HCT116 (cell line): ENCODE measurements at regions not wholly inside any gene's neighbourhood (a gene's known extent, or its start where the extent isn't known, plus 50 kb on each side); places are given as distances from the start of the nearest gene placed in this dataset.

Experiments used
- ATAC-seq: fragments of 200-7000 bp; cut with Tn5 transposase; 2 replicates; pipeline ENCODE4 v1.9.1; 2020; ENCODE audit warnings: mild to moderate bottlenecking, moderate library complexity
- BruUV-seq: library from RNA; stranded (reverse); fragments of 400-500 nt; replicated peaks from 2 replicates; lab custom pipeline; 2021; lab: Mats Ljungman, UMichigan
- CTCF ChIA-PET: fragments of 300-600 bp; sonication (Branson Sonifier 250); formaldehyde crosslinking; loops from one replicate; lab custom pipeline; 2021; ENCODE audit warnings: antibody characterized with exemption; lab: Charles Lee
- POLR2A ChIA-PET: fragments of 300-600, 350-600 bp; sonication (Branson Sonifier 250); formaldehyde crosslinking; loops from one replicate; lab custom pipeline; 2021; ENCODE audit warnings: antibody characterized with exemption; lab: Charles Lee
- RAD21 ChIA-PET, 2 experiments: fragments of 300-600 bp; sonication (Branson Sonifier 250); formaldehyde crosslinking; loops; one replicate each; lab custom pipeline; 2023; ENCODE audit warnings: low total read pairs in 2 of 2; ENCODE audit not compliant: uncharacterized antibody in 2 of 2, unreplicated experiment in 2 of 2, low non-redundant PET in 1 of 2; lab: Charles Lee
- DNase-seq: peaks from one replicate; pipeline ENCODE4 v3.0.0-alpha.2; 2010; ENCODE audit warnings: low read depth, low spot score
- H2AFZ ChIP-seq: fragments of 200-600 bp; shearing (Covaris generic), sonication (generic); 2 replicates; pipeline ENCODE4 v1.6.1; 2017; ENCODE audit warnings: low read depth, mixed run types, mixed read lengths, antibody characterized with exemption, low read length; ENCODE audit not compliant: poor library complexity, severe bottlenecking
- H3K27ac ChIP-seq: 2 replicates; pipeline ENCODE4 v1.5.1; 2012; ENCODE audit warnings: low read depth, low read length
- H3K27me3 ChIP-seq: fragments of 200-600 bp; sonication (generic); 2 replicates; pipeline ENCODE4 v1.6.1; 2016; ENCODE audit warnings: mixed run types, low read length, mixed read lengths; ENCODE audit not compliant: insufficient read depth
- H3K36me3 ChIP-seq, 2 experiments: fragments of 200-500 bp in 1 of 2; fragments of 200-600 bp in 1 of 2; sonication (Bioruptor generic) in 1 of 2; sonication (generic) in 1 of 2; 2 replicates each; pipeline versions ENCODE4 v1.5.1 to v1.6.1; 2014 to 2016; ENCODE audit warnings: low read length in 2 of 2, inconsistent platforms in 1 of 2, mixed read lengths in 1 of 2, mixed run types in 1 of 2; ENCODE audit not compliant: insufficient read depth in 2 of 2, control insufficient read depth in 1 of 2
- H3K4me1 ChIP-seq, 2 experiments: fragments of 200-600 bp in 1 of 2; sonication (generic) in 1 of 2; 2 replicates each; pipeline versions ENCODE4 v1.5.1 to v1.6.1; 2012 to 2017; ENCODE audit warnings: low read length in 2 of 2, inconsistent platforms in 1 of 2, mild to moderate bottlenecking in 1 of 2, mixed read lengths in 1 of 2, mixed run types in 1 of 2, moderate library complexity in 1 of 2; ENCODE audit not compliant: insufficient read depth in 2 of 2, control insufficient read depth in 1 of 2
- H3K4me2 ChIP-seq: fragments of 200-600 bp; sonication (generic); 2 replicates; pipeline ENCODE4 v1.6.1; 2017; ENCODE audit warnings: mixed run types, low read length, mixed read lengths
- H3K4me3 ChIP-seq, 2 experiments: fragments of 200-600 bp in 1 of 2; sonication (generic) in 1 of 2; replicated peaks in 1 of 2; 2 replicates each; pipeline ENCODE4 v1.5.1; 2011 to 2016; ENCODE audit warnings: low read length in 2 of 2, control low read depth in 1 of 2, low read depth in 1 of 2, mild to moderate bottlenecking in 1 of 2, mixed read lengths in 1 of 2, mixed run types in 1 of 2
- H3K79me2 ChIP-seq: fragments of 200-600 bp; sonication (generic); 2 replicates; pipeline ENCODE4 v1.6.1; 2017; ENCODE audit warnings: mild to moderate bottlenecking, mixed run types, low read length, moderate library complexity, mixed read lengths; ENCODE audit not compliant: insufficient read depth
- H3K9ac ChIP-seq: fragments of 200-600 bp; sonication (generic); 2 replicates; pipeline ENCODE4 v1.6.1; 2016; ENCODE audit warnings: low read length, mixed read lengths
- H3K9me2 ChIP-seq: fragments of 200-600 bp; sonication (generic), shearing (Covaris generic); 2 replicates; pipeline ENCODE4 v1.6.1; 2017; ENCODE audit warnings: mixed run types, mild to moderate bottlenecking, moderate library complexity; ENCODE audit not compliant: insufficient read depth
- H3K9me3 ChIP-seq, 2 experiments: fragments of 200-500 bp in 1 of 2; fragments of 200-600 bp in 1 of 2; sonication (Bioruptor generic) in 1 of 2; sonication (generic) in 1 of 2; 2 replicates each; pipeline ENCODE4 v1.6.1; 2014 to 2017; ENCODE audit warnings: low read length in 2 of 2, mixed read lengths in 2 of 2, inconsistent platforms in 1 of 2, low read depth in 1 of 2, mild to moderate bottlenecking in 1 of 2, mixed run types in 1 of 2, moderate library complexity in 1 of 2; ENCODE audit not compliant: control insufficient read depth in 1 of 2, insufficient read depth in 1 of 2
- H4K20me1 ChIP-seq: fragments of 200-600 bp; sonication (generic), shearing (Covaris generic); 2 replicates; pipeline ENCODE4 v1.6.1; 2017; ENCODE audit warnings: mixed run types, mild to moderate bottlenecking, moderate library complexity; ENCODE audit not compliant: insufficient read depth
- JUND ChIP-seq: IDR thresholded peaks from 2 replicates; pipeline ENCODE4 v1.6.1; 2012
- POLR2A ChIP-seq: IDR thresholded peaks from 2 replicates; pipeline ENCODE4 v1.7.0; 2011; ENCODE audit warnings: borderline replicate concordance; ENCODE audit not compliant: insufficient read depth, insufficient read length; ENCODE audit errors: extremely low read depth
- POLR2AphosphoS5 ChIP-seq: IDR thresholded peaks from 2 replicates; pipeline ENCODE4 v1.6.1; 2011; ENCODE audit warnings: mild to moderate bottlenecking, low read depth, low read length, moderate library complexity
- SP1 ChIP-seq: IDR thresholded peaks from 2 replicates; pipeline ENCODE4 v1.6.1; 2012; ENCODE audit warnings: low read depth
- TCF7L2 ChIP-seq: IDR thresholded peaks from 2 replicates; pipeline ENCODE4 v1.7.0; 2011; ENCODE audit warnings: borderline replicate concordance, inconsistent platforms; ENCODE audit not compliant: insufficient read depth, insufficient read length; ENCODE audit errors: extremely low read depth
- intact Hi-C: fragments of 100-400 bp; cut with micrococcal nuclease; formaldehyde crosslinking; loops from 2 replicates; pipeline ENCODE4 v1.10.0; 2022

GRCh38 chr15:81425905-81426304 lies 51.9 kb upstream of the TMC3 start:
- Histone ChIP-seq H3K36me3 (no peaks in the 10 kb centered on the region), H3K27ac (no peak overlapping the region), H3K79me2 (no peaks in the 10 kb centered on the region), H3K9me2 (no peaks in the 10 kb centered on the region), H3K4me2 (no peak overlapping the region), H3K4me1 (no peaks in the 10 kb centered on the region), H3K9ac (no peak overlapping the region), H4K20me1 (no peaks in the 10 kb centered on the region), H3K27me3 (peaks cover 28% of the 10 kb centered on the region), H3K4me3 (no peak overlapping the region), H3K9me3 (no peaks in the 10 kb centered on the region), H2AFZ (no peak overlapping the region)
- no peak for TF ChIP-seq POLR2A
- no peak for TF ChIP-seq SP1
- TF ChIP-seq TCF7L2 = no peak
- no peak for TF ChIP-seq JUND
- TF ChIP-seq POLR2AphosphoS5 = no peak
- BruUV-seq = no TSS peak
- DNase-seq = no peak
- RAD21 ChIA-PET = no interaction called here
- intact Hi-C loops = no loop called here
- no peak for ATAC-seq
- CTCF ChIA-PET = no interaction called here
- POLR2A ChIA-PET = no interaction called here
